HK-2 (cell line): ENCODE measurements at regions not wholly inside any gene's neighbourhood (a gene's known extent, or its start where the extent isn't known, plus 50 kb on each side); places are given as distances from the start of the nearest gene placed in this dataset.

Experiments used
- DNase-seq: peaks from one replicate; pipeline ENCODE4 v3.0.0-alpha.2; 2018; ENCODE audit not compliant: unreplicated experiment

- no peak for DNase-seq
These were observed 185.7 kb downstream of the IRX5 start for GRCh38 chr16:55116165-55116920.

- no peak for DNase-seq
These were observed 188.1 kb downstream of the IRX5 start for GRCh38 chr16:55118701-55119260.

- DNase-seq, result no peak
These were observed 189.7 kb downstream of the IRX5 start for GRCh38 chr16:55120408-55120807.

GRCh38 chr16:55120826-55121225 is 190.2 kb downstream of the IRX5 start:
- DNase-seq, result no peak

- DNase-seq, result no peak
These were observed 193.0 kb downstream of the IRX5 start for GRCh38 chr16:55123652-55124051.

- DNase-seq, result no peak
These were observed 195.2 kb downstream of the IRX5 start for GRCh38 chr16:55125818-55126385.

- no peak for DNase-seq
These were observed 195.8 kb downstream of the IRX5 start for GRCh38 chr16:55126456-55126855.

GRCh38 chr16:55130456-55130855 is 193.5 kb upstream of the IRX6 start:
- DNase-seq, result no peak

GRCh38 chr16:55130911-55131310 is 193.1 kb upstream of the IRX6 start:
- no peak for DNase-seq

GRCh38 chr16:55133654-55134053 is 190.3 kb upstream of the IRX6 start:
- DNase-seq, result no peak

- no peak for DNase-seq
These were observed 187.4 kb upstream of the IRX6 start for GRCh38 chr16:55136356-55137150.

GRCh38 chr16:55138298-55138697 is 185.7 kb upstream of the IRX6 start:
- no peak for DNase-seq

GRCh38 chr16:55142405-55142804 is 181.6 kb upstream of the IRX6 start:
- DNase-seq, result no peak

GRCh38 chr16:55144651-55145050 is 179.4 kb upstream of the IRX6 start:
- no peak for DNase-seq

- DNase-seq, result no peak
These were observed 178.0 kb upstream of the IRX6 start for GRCh38 chr16:55145771-55146603.

- DNase-seq, result no peak
These were observed 177.0 kb upstream of the IRX6 start for GRCh38 chr16:55146966-55147365.

GRCh38 chr16:55147396-55147795 is 176.6 kb upstream of the IRX6 start:
- no peak for DNase-seq

GRCh38 chr16:55149622-55150021 is 174.4 kb upstream of the IRX6 start:
- DNase-seq, result no peak

- no peak for DNase-seq
These were observed 172.3 kb upstream of the IRX6 start for GRCh38 chr16:55151561-55152305.

- no peak for DNase-seq
These were observed 171.1 kb upstream of the IRX6 start for GRCh38 chr16:55152875-55153390.

- DNase-seq, result no peak
These were observed 169.7 kb upstream of the IRX6 start for GRCh38 chr16:55154262-55154661.
